Stimulated activated CD8-positive, alpha-beta memory T cell treated with anti-CD3 and anti-CD28 coated beads, Interleukin-7, amount 100 ng/mL, for 48 hours (primary cell): ENCODE measurements at regions not wholly inside any gene's neighbourhood (a gene's known extent, or its start where the extent isn't known, plus 50 kb on each side); places are given as distances from the start of the nearest gene placed in this dataset.

Experiments
- DNase-seq, 2 donors: peaks; one replicate each; pipeline ENCODE4 v3.0.0-alpha.2; 2020; ENCODE audit warnings: low read depth in 1 of 2; ENCODE audit errors: extremely low read depth in 1 of 2

DNA sequence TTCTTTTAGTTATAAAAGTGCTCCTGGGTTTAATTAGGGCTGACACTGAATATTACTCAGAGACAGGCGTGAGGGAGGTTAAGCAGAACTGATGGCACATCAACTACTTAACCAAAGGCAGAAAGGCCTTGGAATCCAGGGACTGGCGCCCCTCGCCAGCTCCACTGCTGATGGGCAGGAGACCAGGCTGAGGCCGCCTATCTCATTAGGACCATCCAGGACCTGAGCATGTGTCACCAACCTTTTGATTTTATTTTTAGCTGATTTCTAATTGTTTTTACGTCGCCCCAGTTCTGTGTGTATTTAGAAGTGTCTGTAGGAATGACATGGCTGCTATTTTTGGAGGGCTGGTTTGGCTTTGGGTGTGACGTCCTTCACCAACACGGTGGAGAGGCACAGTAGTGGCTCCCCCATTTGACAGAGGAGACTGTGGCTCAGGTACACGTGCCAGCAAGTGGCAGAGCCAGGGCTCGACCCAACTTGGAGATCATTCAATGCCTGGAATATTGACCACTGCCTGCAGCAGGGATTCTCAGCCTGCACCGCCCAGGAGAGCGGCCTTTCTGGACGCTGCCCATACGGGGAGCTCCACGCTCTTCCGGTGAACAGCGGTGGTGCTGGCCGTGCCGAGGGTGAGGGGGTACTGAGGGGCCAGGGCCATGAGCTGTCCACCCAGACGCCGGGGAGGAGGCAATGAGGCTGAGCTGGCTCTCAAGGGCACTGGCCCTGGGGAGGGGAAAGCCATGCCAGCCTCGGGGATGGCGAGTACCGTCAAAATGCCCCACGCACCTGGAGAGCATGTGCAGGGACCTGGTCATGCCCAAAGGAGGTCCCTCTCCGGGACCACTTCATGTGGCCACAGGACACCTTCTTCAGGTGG, 205.7 kb downstream of the ASB1 start:
- DNase-seq, result no peak

DNA sequence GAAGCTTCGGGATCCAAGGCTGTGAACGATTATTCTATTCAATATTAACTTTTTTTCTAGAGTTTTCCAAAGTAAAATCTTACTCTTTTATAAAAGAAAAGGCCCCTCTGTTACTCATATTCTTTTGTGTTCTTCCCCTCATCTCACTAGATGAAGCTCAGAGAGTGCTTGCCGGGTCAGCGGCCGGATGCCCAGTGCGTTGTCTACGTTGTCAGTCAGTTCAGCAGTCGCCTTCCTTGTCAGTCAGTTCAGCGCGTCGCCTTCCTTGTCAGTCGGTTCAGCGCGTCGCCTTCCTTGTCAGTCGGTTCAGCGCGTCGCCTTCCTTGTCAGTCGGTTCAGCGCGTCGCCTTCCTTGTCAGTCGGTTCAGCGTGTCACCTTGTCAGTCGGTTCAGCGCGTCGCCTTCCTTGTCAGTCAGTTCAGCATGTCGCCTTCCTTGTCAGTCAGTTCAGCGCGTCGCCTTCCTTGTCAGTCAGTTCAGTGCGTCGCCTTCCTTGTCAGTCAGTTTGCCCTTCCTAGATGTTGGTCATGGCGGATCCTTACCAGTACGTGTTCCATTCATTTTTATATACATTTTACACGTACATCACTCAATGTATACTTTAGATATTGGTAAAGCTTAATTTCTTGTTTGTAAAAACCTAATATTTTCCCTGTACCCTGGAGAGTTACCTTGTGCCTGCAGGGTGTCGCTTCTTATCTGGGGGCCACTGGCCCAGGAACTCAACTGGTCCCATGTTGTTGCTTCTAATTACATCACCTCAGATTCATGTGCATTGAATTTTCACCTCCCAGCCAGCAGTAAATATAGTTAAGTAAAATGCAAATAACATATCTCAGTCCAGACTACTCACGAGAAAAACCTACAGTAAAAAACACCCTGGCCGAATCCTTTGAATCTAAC, 206.9 kb downstream of the ASB1 start:
- DNase-seq, result no peak

DNA sequence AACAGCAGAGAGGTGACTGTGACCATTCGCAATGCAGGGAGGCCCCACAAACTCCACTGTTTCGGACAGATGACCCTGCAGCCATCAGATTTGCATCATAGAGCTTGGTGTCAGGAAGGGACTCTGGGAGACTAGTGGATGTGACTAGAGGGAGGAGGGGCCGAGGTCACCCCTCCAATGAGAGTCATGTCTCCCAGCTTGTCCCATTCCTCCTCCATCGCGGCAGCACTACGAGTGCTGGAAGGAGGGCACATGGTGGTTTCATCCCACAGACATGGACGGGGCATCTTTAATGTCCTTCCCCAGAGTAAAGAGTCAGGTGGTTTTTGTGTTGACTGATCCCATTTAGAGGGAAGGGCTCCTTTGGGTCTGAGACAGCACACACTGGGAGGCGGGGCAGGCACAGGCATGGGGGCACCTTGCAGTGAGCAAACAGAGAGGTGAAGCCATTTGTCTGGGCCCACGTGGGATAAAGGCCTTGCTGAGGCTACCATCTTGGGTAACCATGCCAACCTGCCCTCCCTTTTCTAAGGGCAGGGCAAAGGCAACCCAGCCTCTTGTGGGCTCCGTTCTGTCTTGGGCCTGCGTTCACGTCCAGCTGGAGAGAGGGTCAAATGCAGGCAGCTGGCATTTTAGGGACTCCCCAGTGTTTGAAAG, 208.1 kb downstream of the ASB1 start:
- no peak for DNase-seq

DNA sequence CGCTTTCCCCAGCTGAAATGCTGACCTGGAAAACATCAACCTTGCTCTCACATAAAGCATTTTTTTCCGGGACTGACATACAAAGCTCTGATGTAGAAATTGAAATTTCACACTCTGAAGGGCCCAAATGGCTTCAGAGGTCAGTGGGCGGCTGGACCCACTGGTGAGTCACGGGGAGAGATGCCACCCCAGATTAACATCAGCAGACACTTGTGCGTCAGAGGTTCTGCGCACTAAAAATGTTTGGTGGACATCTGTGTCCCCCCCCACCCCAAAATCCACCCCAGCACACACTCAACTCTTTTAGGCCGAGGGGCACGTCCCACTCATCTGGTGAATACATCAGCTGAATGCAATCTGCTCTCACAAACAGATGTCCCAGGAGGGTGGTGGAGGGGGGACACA, 208.9 kb downstream of the ASB1 start:
- DNase-seq, result no peak

DNA sequence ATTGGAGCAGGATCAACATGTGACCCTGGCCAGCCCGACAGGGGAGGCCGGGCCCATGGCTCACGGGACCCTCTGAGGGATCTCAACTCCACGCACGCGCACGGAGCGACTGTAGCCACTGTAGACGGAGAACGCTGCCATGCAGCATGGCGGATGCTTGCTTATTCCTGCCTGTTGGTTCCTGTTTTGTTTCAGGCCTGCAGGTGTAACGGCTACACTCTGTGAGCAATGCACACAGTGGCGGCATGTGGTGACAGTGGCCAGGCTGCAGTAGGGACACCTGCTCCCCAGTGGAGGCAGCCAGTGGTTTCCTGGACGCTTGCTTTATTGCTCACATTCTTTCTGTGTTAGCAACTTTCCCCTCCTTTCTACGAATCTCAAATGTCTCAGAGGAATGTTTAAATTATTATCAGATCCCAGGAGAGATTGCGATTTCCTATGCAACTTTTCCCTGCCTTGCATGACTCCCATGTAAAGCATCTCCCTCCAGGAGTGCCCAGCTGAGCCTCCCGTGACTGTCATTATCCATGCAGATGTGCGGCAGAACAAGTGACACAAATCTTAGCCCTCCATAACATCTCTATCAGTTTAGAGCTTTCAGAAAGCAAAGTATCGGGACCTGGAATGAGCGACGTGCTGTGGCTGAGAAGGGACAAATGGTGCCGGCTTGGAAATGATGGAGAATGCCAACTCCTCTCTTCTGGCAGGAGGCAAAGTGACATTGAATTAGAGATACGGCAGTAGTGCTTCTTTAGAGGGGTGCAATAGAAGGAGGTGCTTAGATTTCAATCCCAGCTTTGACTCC, 209.7 kb downstream of the ASB1 start:
- no peak for DNase-seq

DNA sequence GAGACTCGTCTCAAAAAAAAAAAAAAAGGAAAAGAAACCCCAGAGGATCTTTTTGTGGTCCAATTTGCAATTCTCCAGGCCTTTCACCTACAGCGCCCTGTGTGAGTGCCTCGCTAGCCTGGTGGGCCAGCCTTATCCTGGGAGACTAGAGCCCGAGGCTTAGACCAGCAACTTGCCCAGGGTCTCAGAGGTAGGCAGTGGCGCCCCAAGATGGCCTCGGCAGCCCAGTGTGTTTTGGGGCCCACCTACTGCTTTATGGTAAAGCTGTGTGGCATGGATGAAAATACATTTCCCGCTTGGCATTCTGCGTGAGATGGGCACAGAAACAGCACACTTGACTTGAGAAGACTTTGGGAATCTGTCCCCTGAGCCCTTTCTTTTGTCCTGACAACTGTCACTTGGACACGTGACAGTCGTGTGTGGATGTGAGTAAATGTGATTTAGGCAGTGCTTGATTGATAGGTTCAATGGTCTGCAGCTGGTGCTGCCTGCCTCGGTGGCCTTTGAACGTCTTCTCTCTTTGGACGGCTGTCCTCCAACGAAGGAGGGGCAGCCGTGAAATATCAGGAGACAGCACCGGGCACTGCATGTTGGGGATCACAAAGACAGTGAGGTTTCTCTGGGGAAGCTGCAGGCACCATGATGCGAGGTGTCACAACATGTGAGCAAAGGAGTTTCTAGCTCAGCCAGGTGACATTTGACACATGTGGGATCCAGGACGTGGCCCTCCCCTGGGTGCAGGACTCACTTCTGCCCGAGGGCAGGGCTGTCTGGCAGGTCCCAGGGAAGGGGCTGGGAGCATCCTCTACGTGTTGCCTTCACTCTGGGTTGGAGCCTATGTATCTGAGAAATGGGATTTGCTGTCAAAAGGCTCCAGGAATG, 209.5 kb upstream of the TWIST2 start:
- DNase-seq, result no peak

DNA sequence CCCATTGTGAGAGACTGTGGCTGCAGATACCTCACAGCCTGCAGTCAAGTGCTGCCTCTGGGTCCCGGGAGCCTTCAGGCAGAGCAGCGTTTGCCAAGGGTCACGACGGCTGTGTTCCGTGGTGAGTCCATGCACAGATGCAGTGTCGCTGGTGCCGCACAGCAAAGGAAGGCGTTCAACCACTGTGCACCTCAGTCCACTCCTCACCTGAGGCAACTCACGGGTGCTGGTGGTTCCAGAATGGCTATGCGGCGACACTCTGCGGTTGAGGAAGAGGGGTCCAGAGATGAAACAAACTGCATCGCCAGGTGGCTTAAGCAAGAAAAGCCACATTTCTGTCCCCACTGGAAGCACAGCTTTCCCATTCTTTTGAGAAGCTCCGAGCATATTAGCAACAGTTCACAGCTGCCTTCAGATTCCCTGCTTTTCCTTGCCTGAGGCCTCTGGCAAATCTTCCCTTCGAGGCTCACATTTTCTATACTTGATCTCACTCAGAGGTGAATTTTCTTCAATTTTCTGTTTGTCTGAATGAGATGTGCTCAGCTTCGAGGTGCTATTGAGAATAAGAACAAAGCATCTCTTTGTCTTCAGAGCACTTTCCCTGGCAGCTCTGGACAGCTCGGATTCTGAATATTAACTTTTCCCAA, 208.8 kb upstream of the TWIST2 start:
- DNase-seq, result no peak

DNA sequence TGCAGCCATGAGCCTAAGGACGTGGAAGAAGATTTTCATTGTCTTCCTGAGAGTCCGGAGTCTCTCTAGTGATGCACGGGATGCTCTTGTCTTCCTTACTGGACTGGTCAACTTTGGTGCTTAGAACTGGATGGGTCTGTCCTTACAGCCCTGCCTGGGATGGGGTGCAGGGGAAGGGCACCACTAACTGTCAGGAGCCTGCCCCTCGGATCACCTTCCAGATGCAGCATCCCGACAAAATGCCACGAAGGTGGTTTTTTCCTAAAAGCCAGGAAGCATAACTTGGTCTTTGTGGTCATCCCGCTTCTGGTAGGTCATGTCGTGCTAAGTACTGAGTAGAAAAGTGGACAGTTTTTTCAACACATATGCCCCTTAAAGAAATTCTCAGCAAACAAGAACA, 207.4 kb upstream of the TWIST2 start:
- no peak for DNase-seq

DNA sequence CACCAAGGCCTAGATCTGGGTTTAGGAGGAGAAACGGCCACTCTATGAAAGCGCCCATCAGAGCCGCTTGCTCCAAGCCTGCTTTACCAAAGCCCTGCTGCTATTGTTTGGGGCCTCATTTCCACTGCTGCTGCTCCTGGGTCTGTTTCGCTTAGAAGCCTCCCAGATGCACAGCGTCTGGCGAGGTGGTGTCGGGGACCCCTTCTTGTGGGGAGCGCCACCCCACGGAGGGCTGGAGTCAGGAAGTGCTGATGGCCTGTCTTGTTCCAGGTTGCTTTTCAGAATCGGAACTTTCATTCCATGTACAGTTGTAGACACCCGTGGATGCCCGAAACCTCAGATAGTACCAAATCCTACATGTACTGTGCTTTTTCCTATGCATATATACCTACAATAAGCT, 204.9 kb upstream of the TWIST2 start:
- no peak for DNase-seq

DNA sequence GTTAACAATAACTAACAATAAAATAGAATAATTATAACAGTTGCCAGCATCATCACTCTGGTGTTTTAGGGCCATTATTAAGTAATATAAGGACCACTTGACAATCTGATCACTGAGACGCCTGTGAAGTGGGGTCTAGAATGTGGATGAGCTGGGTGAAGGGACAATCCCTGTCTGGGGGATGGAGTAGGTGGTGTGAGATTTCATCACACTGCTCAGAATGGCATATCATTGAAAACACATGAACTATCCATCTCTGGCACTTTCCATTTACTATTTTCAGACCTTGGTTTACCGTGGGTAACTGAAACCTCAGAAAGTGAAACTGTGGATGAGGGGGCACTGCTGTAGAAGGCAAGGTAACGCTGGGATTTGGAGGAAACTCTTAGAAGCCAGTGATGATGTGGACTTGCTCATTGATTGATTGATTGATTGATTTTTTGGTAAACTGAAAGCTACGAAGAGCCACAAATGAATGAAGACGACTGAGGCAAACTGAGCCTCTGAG, 204.4 kb upstream of the TWIST2 start:
- DNase-seq, result no peak

DNA sequence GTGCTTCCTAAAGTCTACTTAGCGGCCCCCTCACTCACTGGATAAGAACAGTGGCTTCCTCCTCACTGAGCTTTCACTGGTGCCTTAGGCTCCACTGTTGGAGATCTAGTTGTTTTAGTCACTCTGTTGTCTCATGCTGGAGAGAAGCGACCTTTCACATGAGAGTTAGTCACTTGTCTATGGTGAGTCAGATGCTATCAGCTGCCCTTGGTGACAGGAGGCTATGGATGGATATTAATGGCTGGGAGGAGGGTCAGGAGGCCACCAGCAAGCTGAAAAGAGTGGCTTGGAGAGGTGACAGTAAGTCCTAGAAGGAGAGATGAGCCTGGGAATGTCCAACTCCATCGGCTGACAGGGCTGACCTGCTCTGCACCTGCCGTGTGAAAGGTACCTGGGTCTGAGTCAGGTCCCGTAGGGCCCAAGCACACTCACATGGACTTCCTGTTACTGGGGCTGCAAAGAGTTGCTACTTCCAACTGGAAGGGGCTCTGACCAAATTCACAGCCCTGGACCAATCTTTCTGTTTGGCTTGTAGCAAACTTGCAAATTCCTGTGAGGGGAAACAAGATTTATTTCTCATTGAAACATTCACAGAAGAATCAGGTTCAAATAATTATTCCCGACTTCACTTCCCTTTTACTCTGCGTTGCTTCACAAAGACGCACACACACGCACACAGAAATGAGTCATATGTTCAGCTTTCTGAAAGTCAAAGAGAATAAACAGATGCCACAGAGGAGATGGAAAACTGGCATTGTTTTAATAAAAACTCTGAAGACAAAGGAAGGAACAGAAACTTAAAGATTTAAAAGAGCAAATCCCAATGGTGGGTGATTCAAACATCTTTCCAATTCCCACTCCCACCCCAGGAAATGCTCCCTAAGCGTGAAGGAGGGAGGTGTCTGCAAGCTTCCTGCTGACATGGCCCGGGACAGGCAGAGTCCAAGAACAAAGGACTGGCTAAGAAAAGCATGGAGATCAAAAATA, 203.5 kb upstream of the TWIST2 start:
- DNase-seq, result no peak

DNA sequence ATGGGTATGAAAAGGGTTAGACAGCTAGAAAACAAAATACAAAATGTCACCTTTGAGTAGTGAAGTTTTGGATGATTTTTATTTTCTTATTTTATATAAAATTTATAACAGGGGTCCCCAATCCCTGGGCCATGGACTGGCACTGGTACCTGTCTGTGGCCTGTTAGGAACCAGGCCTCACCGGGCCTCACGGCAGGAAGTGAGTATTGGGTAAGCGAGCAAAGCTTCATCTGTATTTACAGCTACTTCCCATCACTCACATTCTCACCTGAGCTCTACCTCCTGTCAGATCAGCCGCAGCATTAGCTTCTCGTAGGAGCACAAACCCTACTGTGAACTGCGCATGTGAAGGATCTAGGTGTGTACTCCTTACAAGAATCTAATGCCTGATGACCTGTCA, 202.8 kb upstream of the TWIST2 start:
- no peak for DNase-seq

DNA sequence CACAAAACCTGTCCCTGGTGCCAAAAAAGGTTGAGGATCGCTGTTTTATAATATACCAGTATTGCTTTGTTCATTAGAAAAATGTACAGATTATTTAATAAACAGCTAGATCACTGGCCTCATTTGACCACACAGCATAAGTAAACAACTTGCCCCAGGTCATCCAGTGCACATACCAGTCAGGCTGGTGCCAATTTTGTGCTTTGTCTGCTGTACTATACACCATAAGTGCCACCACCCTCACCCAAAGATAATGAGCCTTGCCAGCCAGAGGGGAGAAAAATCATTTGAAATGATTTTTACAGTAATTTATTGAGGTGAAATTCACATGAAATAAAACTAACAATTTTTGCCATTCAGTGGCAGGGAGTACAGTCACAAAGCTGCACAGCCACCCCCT, 202.2 kb upstream of the TWIST2 start:
- DNase-seq, result no peak

DNA sequence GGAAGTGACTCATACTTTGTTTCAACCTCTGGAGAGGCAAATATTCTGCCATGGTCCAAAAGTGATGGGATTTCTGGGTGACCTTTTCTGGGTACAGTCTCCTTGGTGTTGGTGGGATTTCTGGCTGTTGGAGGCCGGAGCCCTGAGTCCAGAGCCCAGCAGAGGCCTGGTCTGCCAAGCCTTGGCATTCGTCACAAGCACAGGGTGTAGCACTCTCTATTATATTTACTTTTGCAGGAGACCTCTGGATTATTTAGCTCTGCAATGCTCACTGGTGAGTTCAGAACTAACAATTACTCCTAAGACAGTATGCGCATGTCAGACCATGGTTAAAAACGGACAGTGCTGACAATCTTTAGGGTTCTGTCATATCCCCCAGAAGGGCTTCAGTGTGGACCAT, 201.6 kb upstream of the TWIST2 start:
- no peak for DNase-seq

DNA sequence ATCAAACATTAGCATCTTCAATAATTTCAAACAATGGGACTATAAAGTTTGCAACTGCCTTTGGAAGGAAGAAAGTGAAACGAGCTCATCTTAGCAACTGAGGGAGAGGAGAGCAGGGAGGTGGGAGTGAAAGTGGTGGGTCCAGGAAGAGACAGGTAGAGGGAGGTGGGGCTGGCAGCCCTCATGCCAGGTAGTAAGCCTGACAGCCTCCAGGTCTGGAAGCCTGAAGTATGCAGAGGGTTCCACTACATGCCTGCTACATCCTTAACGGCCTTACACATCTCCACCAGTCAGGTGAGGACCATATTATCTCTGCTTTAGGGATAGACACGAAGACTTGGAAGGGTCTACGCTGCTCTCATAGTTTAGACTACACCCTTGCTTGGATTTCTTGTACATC, 201.1 kb upstream of the TWIST2 start:
- no peak for DNase-seq

DNA sequence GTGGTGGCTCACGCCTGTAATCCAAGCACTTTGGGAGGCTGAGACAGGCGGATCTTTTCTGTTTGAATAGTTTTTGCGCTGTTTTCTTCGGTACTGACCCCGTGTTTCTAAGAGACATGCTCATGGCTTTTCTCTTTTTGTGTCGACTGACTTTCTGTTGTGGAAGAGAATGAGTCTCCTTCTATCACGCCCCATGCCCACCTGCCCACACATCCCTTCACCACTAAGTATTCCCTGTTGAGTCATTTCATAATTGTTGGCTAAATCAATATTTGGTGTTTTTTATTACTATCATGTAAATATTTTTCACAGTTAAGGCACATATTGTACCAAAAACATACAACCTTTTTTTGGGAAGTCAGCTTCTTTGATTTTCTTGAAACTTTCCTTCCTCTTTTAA, 198.8 kb upstream of the TWIST2 start:
- DNase-seq, result no peak

DNA sequence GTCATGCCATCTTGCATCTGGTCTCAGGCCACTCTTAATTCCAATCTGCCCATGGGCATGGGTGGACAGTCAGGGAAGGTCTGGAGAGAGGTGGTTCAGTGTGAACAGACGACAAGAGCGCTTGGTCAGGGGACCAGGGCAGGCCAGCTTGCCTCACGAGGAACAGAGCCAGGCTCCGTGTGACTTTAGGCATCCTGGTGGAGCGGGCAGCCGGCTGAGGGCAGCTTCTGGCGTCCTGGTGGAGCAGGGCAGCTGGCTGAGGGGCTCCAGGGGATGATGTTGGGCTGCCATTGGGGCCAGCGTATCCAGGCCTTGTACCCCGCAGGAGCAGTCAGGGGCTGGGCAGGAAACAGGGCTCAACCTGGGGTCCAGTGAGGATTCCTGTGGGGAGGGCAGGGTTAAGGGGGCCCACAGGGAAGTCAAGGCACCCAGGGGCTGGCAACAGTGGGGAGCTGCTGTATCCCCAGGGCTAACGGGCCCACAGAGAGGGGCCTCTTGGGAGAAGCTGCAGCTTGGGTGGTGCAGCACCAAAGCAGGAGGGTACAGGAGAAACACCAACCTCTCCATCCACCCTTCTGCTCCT, 197.9 kb upstream of the TWIST2 start:
- no peak for DNase-seq
